Breast epithelium (tissue), 3 donors: ENCODE measurements at regions not wholly inside any gene's neighbourhood (a gene's known extent, or its start where the extent isn't known, plus 50 kb on each side); places are given as distances from the start of the nearest gene placed in this dataset.

Experiments
- POLR2A ChIP-seq: fragments of 450-650 bp; IDR thresholded peaks from one replicate; pipeline ENCODE4 v1.6.1; 2016; ENCODE audit warnings: antibody characterized with exemption, mild to moderate bottlenecking, moderate library complexity
- POLR2AphosphoS5 ChIP-seq, 3 donors: sonication (generic); formaldehyde crosslinking; IDR thresholded peaks; one replicate each; pipeline ENCODE4 v1.6.1; 2017; ENCODE audit warnings: antibody characterized with exemption in 3 of 3
- TF ChIP-seq, protein P1 (sequence below), 3 donors: fragments of 450-650 bp; IDR thresholded peaks; one replicate each; pipeline ENCODE4 v1.5.1; 2016 to 2017; ENCODE audit warnings: antibody characterized with exemption in 3 of 3, mild to moderate bottlenecking in 3 of 3, moderate library complexity in 3 of 3

DNA sequence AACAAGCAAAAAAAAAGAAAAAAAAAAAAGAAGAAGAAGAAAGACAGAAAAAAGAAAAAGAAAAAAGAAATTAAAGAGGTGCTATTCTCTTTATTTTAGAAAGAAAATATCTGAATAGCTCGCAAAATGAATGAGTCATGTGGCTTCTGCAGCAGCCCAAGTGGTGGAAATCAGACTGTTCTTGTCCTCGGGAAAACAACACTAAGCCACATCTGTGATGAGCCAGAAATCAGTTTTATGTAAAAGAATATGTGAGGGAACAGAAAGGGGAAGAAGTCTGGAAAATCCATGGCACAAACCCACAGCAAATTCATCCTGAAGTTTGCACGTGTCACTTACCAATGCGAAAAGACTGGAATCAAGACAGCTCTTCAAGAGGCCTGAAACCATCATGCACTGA is 118.7 kb upstream of the GAS1 start:
- TF ChIP-seq, protein P1, sequence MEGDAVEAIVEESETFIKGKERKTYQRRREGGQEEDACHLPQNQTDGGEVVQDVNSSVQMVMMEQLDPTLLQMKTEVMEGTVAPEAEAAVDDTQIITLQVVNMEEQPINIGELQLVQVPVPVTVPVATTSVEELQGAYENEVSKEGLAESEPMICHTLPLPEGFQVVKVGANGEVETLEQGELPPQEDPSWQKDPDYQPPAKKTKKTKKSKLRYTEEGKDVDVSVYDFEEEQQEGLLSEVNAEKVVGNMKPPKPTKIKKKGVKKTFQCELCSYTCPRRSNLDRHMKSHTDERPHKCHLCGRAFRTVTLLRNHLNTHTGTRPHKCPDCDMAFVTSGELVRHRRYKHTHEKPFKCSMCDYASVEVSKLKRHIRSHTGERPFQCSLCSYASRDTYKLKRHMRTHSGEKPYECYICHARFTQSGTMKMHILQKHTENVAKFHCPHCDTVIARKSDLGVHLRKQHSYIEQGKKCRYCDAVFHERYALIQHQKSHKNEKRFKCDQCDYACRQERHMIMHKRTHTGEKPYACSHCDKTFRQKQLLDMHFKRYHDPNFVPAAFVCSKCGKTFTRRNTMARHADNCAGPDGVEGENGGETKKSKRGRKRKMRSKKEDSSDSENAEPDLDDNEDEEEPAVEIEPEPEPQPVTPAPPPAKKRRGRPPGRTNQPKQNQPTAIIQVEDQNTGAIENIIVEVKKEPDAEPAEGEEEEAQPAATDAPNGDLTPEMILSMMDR (IDR thresholded peaks at IDR 0.05), result no peak
- no peak for TF ChIP-seq POLR2A
- TF ChIP-seq POLR2AphosphoS5 (IDR thresholded peaks at IDR 0.05), result no peak
